ACHN (cell line): ENCODE measurements at regions not wholly inside any gene's neighbourhood (a gene's known extent, or its start where the extent isn't known, plus 50 kb on each side); places are given as distances from the start of the nearest gene placed in this dataset.

Experiments
- DNase-seq: peaks from one replicate; pipeline ENCODE4 v3.0.0-alpha.2; 2015
- in situ Hi-C: cut with HindIII; loops from 2 replicates; pipeline ENCODE4 v1.10.0; 2017; ENCODE audit warnings: low sequenced_read_pairs, low pct_ligation_motif_present, low pct_unique_long_range_greater_than_20kb

- in situ Hi-C loops = no loop called here
Measured at GRCh38 chr7:139131-139530, 53.2 kb upstream of the FAM20C start.

GRCh38 chr7:139561-140243, 52.7 kb upstream of the FAM20C start:
- DNase-seq = no peak
- in situ Hi-C loops = no loop called here

More at GRCh38 chr7:139131-139530, 53.2 kb upstream of the FAM20C start:
- DNase-seq = no peak

DNA sequence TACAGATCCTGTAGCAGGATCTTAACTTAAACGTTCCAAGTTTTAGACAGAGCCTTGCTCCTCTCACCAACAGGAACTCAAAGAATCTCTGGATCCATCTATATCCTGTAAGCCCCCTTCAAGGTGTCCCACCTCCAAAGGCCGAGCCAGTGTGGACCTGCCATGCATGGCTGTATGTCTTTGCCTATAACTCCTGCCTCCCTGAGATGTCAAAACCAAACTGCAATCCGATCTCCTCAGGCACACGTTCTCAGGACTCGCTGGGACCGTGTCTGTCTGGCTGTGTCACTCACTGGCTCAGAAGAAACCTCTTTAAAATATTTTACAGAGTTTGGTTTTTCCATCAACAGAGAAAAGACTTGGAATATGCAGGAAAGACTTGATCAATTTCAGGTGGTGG, 51.4 kb upstream of the FAM20C start:
- no peak for DNase-seq
- in situ Hi-C loops = no loop called here

GRCh38 chr7:142248-142941, 50.0 kb upstream of the FAM20C start:
- DNase-seq = no peak
- in situ Hi-C loops = no loop called here
